OCI-LY7 (cell line): ENCODE measurements at regions not wholly inside any gene's neighbourhood (a gene's known extent, or its start where the extent isn't known, plus 50 kb on each side); places are given as distances from the start of the nearest gene placed in this dataset.

Experiments used
- BruUV-seq: library from RNA; stranded (reverse); fragments of 400-500 nt; replicated peaks from 2 replicates; lab custom pipeline; 2021; lab: Mats Ljungman, UMichigan
- CTCF ChIA-PET: fragments of 300-600 bp; sonication (Branson Sonifier 250); formaldehyde crosslinking; loops from one replicate; lab custom pipeline; 2022; ENCODE audit warnings: antibody characterized with exemption; ENCODE audit not compliant: unreplicated experiment; lab: Charles Lee
- POLR2A ChIA-PET: fragments of 300-600 bp; sonication (Branson Sonifier 250); formaldehyde crosslinking; loops from one replicate; lab custom pipeline; 2022; ENCODE audit warnings: antibody characterized with exemption; lab: Charles Lee
- DNase-seq: peaks from one replicate; pipeline ENCODE4 v3.0.0-alpha.2; 2015; ENCODE audit warnings: low spot score
- H2AFZ ChIP-seq: fragments of 200-600 bp; sonication (generic), shearing (Covaris generic); 2 replicates; pipeline ENCODE4 v1.6.1; 2014; ENCODE audit warnings: mild to moderate bottlenecking, antibody characterized with exemption, low read length, moderate library complexity
- H3K27ac ChIP-seq: fragments of 200-600 bp; sonication (generic); 2 replicates; pipeline ENCODE4 v1.5.1; 2014; ENCODE audit warnings: mixed run types, low read depth, mild to moderate bottlenecking, moderate library complexity, low read length, inconsistent platforms; ENCODE audit not compliant: poor library complexity, severe bottlenecking
- H3K36me3 ChIP-seq: fragments of 200-600 bp; sonication (generic); 2 replicates; pipeline ENCODE4 v1.6.1; 2014; ENCODE audit warnings: mild to moderate bottlenecking, antibody characterized with exemption, low read length, moderate library complexity, mixed read lengths; ENCODE audit not compliant: insufficient read depth
- H3K4me1 ChIP-seq: fragments of 200-600 bp; sonication (generic); 2 replicates; pipeline ENCODE4 v1.5.1; 2014; ENCODE audit warnings: mild to moderate bottlenecking, low read length; ENCODE audit not compliant: insufficient read depth, poor library complexity, severe bottlenecking
- H3K4me2 ChIP-seq: fragments of 200-600 bp; sonication (generic); 2 replicates; pipeline ENCODE4 v1.6.1; 2014; ENCODE audit warnings: mild to moderate bottlenecking, low read length
- H3K4me3 ChIP-seq: fragments of 200-600 bp; sonication (generic); 2 replicates; pipeline ENCODE4 v1.5.1; 2014; ENCODE audit warnings: mild to moderate bottlenecking, low read depth, low read length; ENCODE audit not compliant: poor library complexity, severe bottlenecking
- H3K79me2 ChIP-seq: fragments of 200-600 bp; sonication (generic); 2 replicates; pipeline ENCODE4 v1.6.1; 2016; ENCODE audit warnings: low read depth, mild to moderate bottlenecking, low read length, moderate library complexity, mixed read lengths; ENCODE audit not compliant: insufficient read depth
- H3K9me2 ChIP-seq: fragments of 200-600 bp; sonication (generic); 2 replicates; pipeline ENCODE4 v1.6.1; 2016; ENCODE audit warnings: mild to moderate bottlenecking, low read length, mixed read lengths; ENCODE audit not compliant: insufficient read depth
- H3K9me3 ChIP-seq: fragments of 200-600 bp; sonication (generic); 2 replicates; pipeline ENCODE4 v1.6.1; 2014; ENCODE audit warnings: mild to moderate bottlenecking, mixed run types, low read length, mixed read lengths
- H4K20me1 ChIP-seq: fragments of 200-600 bp; sonication (generic); 2 replicates; pipeline ENCODE4 v1.6.1; 2014; ENCODE audit warnings: mild to moderate bottlenecking, antibody characterized with exemption, low read length, moderate library complexity, mixed read lengths; ENCODE audit not compliant: insufficient read depth
- EZH2phosphoT487 ChIP-seq: fragments of 200-600 bp; sonication (generic); IDR thresholded peaks from 2 replicates; pipeline ENCODE4 v1.6.1; 2018; ENCODE audit warnings: low read depth, borderline replicate concordance, mild to moderate bottlenecking, mixed run types, antibody characterized with exemption, low read length, moderate library complexity, mixed read lengths
- intact Hi-C: fragments of 100-400 bp; cut with micrococcal nuclease; formaldehyde crosslinking; loops from one replicate; pipeline ENCODE4 v1.10.0; 2022; ENCODE audit not compliant: unreplicated experiment
- TF ChIP-seq, protein P1 (sequence below): fragments of 200-600 bp; sonication (generic); conservative IDR thresholded peaks from 2 replicates; pipeline ENCODE4 v1.5.1; 2014; ENCODE audit warnings: mild to moderate bottlenecking, antibody characterized with exemption, low read length, moderate library complexity, mixed read lengths

DNA sequence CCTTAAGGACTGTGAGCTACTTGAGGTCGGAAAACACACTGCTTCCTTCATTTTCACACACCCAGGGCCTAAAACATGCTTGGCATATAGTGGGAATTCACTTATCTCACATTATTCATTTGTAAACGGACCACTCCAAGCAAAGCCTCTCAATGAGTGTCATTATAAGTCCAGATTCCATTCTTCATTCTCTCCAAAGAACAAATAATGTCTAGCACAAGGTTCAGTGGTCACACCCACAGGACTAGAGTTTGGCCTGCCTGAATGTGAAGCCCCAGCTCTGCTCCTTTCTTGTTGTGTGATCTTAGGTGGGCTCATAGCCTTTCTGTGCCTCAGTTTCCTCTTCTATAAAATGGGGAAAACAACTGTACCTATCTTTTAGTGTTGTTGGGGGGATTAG lies 119.6 kb upstream of the NDP start:
- H3K9me2 ChIP-seq = no peaks in the 10 kb centered on the region
- no peaks in the 10 kb centered on the region for H4K20me1 ChIP-seq
- H3K4me1 ChIP-seq = no peaks in the 10 kb centered on the region
- no peak overlapping the region for H3K27ac ChIP-seq
- intact Hi-C loops = no loop called here
- no TSS peak for BruUV-seq
- H3K4me3 ChIP-seq = no peak overlapping the region
- H3K79me2 ChIP-seq = no peaks in the 10 kb centered on the region
- H3K36me3 ChIP-seq = no peaks in the 10 kb centered on the region
- TF ChIP-seq, protein P1, sequence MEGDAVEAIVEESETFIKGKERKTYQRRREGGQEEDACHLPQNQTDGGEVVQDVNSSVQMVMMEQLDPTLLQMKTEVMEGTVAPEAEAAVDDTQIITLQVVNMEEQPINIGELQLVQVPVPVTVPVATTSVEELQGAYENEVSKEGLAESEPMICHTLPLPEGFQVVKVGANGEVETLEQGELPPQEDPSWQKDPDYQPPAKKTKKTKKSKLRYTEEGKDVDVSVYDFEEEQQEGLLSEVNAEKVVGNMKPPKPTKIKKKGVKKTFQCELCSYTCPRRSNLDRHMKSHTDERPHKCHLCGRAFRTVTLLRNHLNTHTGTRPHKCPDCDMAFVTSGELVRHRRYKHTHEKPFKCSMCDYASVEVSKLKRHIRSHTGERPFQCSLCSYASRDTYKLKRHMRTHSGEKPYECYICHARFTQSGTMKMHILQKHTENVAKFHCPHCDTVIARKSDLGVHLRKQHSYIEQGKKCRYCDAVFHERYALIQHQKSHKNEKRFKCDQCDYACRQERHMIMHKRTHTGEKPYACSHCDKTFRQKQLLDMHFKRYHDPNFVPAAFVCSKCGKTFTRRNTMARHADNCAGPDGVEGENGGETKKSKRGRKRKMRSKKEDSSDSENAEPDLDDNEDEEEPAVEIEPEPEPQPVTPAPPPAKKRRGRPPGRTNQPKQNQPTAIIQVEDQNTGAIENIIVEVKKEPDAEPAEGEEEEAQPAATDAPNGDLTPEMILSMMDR = no peak
- no peak for TF ChIP-seq EZH2phosphoT487
- no peak overlapping the region for H2AFZ ChIP-seq
- no peak for DNase-seq
- H3K4me2 ChIP-seq = no peak overlapping the region
- ChIA-PET CTCF (no interaction called here), POLR2A (no interaction called here)
- H3K9me3 ChIP-seq = no peaks in the 10 kb centered on the region

DNA sequence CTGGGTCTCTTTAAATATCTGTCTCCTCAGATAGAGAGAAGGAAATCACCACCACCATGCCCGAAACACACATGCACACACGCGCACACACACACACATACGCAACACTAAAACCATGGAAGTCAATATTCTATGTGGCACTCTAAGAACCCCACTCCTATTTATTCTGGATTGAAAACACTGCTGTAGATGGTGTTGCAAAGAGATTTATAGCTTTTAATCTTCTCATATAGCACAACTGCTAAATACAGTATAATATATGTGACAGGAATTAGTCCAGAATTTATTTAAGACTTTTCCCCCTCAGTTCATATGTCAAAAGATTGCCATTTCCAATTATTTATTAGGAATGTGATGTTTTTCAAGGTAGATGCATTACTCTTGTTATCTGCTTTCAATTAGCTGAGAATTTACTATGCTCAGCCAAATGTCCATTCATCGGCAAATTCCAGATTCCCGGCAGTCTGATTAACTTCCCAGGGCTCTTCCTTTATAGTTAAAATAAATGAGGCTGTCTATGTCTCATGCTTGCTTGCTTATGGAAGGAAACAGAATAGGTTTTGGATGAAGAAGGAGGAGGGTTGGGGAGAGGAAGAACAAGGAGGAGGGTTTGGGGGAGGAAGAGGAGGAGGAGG lies 115.4 kb upstream of the NDP start:
- TF ChIP-seq, protein P1 = no peak

DNA sequence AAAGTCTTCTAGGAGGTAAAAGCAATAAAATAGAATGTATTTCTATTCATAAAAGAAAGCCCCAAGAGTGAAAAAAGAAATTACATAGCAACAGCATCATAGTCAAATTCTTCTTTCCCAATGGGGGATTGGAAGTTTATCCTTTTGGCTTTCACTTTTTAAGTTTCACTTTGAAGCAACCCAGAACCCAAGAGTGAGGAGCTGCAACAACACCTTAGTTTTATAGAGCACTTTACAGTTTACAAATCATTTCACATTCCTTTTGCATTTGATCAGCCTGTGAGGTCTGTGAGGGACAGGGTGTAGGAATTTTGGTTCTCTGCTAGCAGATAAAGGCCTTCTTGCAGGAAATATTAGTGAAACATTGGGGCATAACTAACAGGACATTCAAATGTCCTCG lies 112.0 kb upstream of the NDP start:
- no peaks in the 10 kb centered on the region for H3K79me2 ChIP-seq
- no peaks in the 10 kb centered on the region for H3K9me3 ChIP-seq
- no peaks in the 10 kb centered on the region for H4K20me1 ChIP-seq
- no peak overlapping the region for H3K4me2 ChIP-seq
- intact Hi-C loops = no loop called here
- no TSS peak for BruUV-seq
- H3K27ac ChIP-seq = no peak overlapping the region
- H2AFZ ChIP-seq = no peak overlapping the region
- no peaks in the 10 kb centered on the region for H3K36me3 ChIP-seq
- no peaks in the 10 kb centered on the region for H3K4me1 ChIP-seq
- no peak overlapping the region for H3K4me3 ChIP-seq
- H3K9me2 ChIP-seq = no peaks in the 10 kb centered on the region
- POLR2A ChIA-PET = no interaction called here
- CTCF ChIA-PET = no interaction called here
- TF ChIP-seq, protein P1 = no peak
- no peak for TF ChIP-seq EZH2phosphoT487
- no peak for DNase-seq

More for the DNA sequence above, 115.4 kb upstream of the NDP start:
- H3K36me3 ChIP-seq = no peaks in the 10 kb centered on the region
- ChIA-PET POLR2A (no interaction called here), CTCF (no interaction called here)
- no peak overlapping the region for H3K4me2 ChIP-seq
- H3K79me2 ChIP-seq = no peaks in the 10 kb centered on the region
- no peak overlapping the region for H3K27ac ChIP-seq
- DNase-seq = no peak
- intact Hi-C loops = no loop called here
- H3K9me2 ChIP-seq = no peaks in the 10 kb centered on the region
- H2AFZ ChIP-seq = no peak overlapping the region
- no TSS peak for BruUV-seq
- no peaks in the 10 kb centered on the region for H3K4me1 ChIP-seq
- no peaks in the 10 kb centered on the region for H4K20me1 ChIP-seq
- no peaks in the 10 kb centered on the region for H3K9me3 ChIP-seq
- no peak overlapping the region for H3K4me3 ChIP-seq
